ENCODE measurements at regions not wholly inside any gene's neighbourhood (a gene's known extent, or its start where the extent isn't known, plus 50 kb on each side); places are given as distances from the start of the nearest gene placed in this dataset.
A peak's percentile ranks its signal among the peaks of the same experiment; 100 is the strongest.

GRCh38 chr2:57760381-57760801 lies 286.2 kb upstream of the VRK2 start:
- no peaks in the 10 kb centered on the region for H3K9me3 ChIP-seq
- no peaks in the 10 kb centered on the region for H3K36me3 ChIP-seq
- TF ChIP-seq, protein P1, sequence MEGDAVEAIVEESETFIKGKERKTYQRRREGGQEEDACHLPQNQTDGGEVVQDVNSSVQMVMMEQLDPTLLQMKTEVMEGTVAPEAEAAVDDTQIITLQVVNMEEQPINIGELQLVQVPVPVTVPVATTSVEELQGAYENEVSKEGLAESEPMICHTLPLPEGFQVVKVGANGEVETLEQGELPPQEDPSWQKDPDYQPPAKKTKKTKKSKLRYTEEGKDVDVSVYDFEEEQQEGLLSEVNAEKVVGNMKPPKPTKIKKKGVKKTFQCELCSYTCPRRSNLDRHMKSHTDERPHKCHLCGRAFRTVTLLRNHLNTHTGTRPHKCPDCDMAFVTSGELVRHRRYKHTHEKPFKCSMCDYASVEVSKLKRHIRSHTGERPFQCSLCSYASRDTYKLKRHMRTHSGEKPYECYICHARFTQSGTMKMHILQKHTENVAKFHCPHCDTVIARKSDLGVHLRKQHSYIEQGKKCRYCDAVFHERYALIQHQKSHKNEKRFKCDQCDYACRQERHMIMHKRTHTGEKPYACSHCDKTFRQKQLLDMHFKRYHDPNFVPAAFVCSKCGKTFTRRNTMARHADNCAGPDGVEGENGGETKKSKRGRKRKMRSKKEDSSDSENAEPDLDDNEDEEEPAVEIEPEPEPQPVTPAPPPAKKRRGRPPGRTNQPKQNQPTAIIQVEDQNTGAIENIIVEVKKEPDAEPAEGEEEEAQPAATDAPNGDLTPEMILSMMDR (IDR thresholded peaks at IDR 0.05) = no peak
- TF ChIP-seq POLR2A (IDR thresholded peaks at IDR 0.05) = no peak
- DNase-seq = peak in 1 of 3 donors; percentile 16
- no peaks in the 10 kb centered on the region for H3K27me3 ChIP-seq
- no peak overlapping the region for H3K27ac ChIP-seq
- peak overlapping the region in 1 of 4 donors; percentile 25 for H3K4me3 ChIP-seq
- H3K4me1 ChIP-seq = peaks cover 0 to 4% (median 0%) of the 10 kb centered on the region in 4 donors

- DNase-seq = no peak
- TF ChIP-seq, protein P1 (IDR thresholded peaks at IDR 0.05) = no peak
- TF ChIP-seq POLR2A (IDR thresholded peaks at IDR 0.05) = no peak
- Histone ChIP-seq H3K27ac (no peak overlapping the region), H3K36me3 (no peaks in the 10 kb centered on the region), H3K4me3 (no peak overlapping the region), H3K9me3 (no peaks in the 10 kb centered on the region), H3K4me1 (no peaks in the 10 kb centered on the region), H3K27me3 (no peaks in the 10 kb centered on the region)
Observed at GRCh38 chr2:57776916-57777315, 269.7 kb upstream of the VRK2 start.

- TF ChIP-seq POLR2A (IDR thresholded peaks at IDR 0.05) = no peak
- TF ChIP-seq, protein P1 (IDR thresholded peaks at IDR 0.05) = no peak
- Histone ChIP-seq H3K27me3 (no peaks in the 10 kb centered on the region), H3K4me1 (no peaks in the 10 kb centered on the region), H3K36me3 (no peaks in the 10 kb centered on the region), H3K9me3 (no peaks in the 10 kb centered on the region), H3K4me3 (no peak overlapping the region), H3K27ac (no peak overlapping the region)
- DNase-seq = no peak
Observed at GRCh38 chr2:57782587-57782986, 264.0 kb upstream of the VRK2 start.

GRCh38 chr2:57793310-57793709 lies 253.3 kb upstream of the VRK2 start:
- Histone ChIP-seq H3K4me1 (no peaks in the 10 kb centered on the region), H3K4me3 (no peak overlapping the region), H3K27ac (no peak overlapping the region), H3K9me3 (no peaks in the 10 kb centered on the region), H3K27me3 (no peaks in the 10 kb centered on the region), H3K36me3 (no peaks in the 10 kb centered on the region)
- DNase-seq = no peak
- TF ChIP-seq, protein P1 (IDR thresholded peaks at IDR 0.05) = no peak
- no peak for TF ChIP-seq POLR2A (IDR thresholded peaks at IDR 0.05)

- Histone ChIP-seq H3K9me3 (no peaks in the 10 kb centered on the region), H3K36me3 (no peaks in the 10 kb centered on the region), H3K4me1 (no peaks in the 10 kb centered on the region), H3K27ac (no peak overlapping the region), H3K27me3 (no peaks in the 10 kb centered on the region), H3K4me3 (no peak overlapping the region)
- DNase-seq = no peak
- TF ChIP-seq POLR2A (IDR thresholded peaks at IDR 0.05) = no peak
- TF ChIP-seq, protein P1 (IDR thresholded peaks at IDR 0.05) = no peak
Observed at GRCh38 chr2:57796527-57796926, 250.1 kb upstream of the VRK2 start.

DNA sequence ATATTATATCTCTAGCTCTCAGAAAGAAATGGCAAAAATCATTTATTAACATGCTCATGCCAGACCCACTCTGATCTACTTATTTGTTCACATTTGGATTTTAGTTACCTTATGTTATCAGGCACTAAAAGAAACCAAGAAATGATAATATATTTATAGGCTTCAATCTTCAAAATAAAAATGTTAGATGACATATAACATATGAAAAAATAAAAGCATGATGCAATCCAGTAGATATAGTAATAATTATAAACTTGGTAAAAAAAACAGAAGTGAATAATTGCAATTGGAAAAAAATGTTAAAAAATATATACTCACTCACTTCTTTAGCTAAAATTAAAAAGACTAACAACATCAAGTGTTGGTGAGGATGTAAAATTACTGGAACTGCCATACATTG lies 248.3 kb upstream of the VRK2 start:
- Histone ChIP-seq H3K9me3 (no peaks in the 10 kb centered on the region), H3K27ac (no peak overlapping the region), H3K36me3 (no peaks in the 10 kb centered on the region), H3K27me3 (no peaks in the 10 kb centered on the region), H3K4me3 (no peak overlapping the region), H3K4me1 (no peaks in the 10 kb centered on the region)
- TF ChIP-seq POLR2A (IDR thresholded peaks at IDR 0.05) = no peak
- TF ChIP-seq, protein P1 (IDR thresholded peaks at IDR 0.05) = no peak
- no peak for DNase-seq
